ENCODE measurements at regions not wholly inside any gene's neighbourhood (a gene's known extent, or its start where the extent isn't known, plus 50 kb on each side); places are given as distances from the start of the nearest gene placed in this dataset.

GRCh38 chr5:58255386-58255785 is 204.5 kb downstream of the PLK2 start:
- TF ChIP-seq CTCF (IDR thresholded peaks at IDR 0.05; ENCODE audit: insufficient read depth, low read depth, low read length) = no peak
- Histone ChIP-seq H3K27me3 (ENCODE audit: insufficient read depth, low read length) (no peaks in the 10 kb centered on the region), H3K4me2 (ENCODE audit: low read length) (no peak overlapping the region), H3K4me1 (ENCODE audit: insufficient read depth, low read length) (peaks cover 15% of the 10 kb centered on the region), H3K4me3 (ENCODE audit: insufficient read depth, low read depth, low read length) (no peak overlapping the region), H3K9me3 (ENCODE audit: insufficient read depth, low read depth, low read length) (no peaks in the 10 kb centered on the region), H3K27ac (ENCODE audit: low read depth, low read length) (no peak overlapping the region), H3K36me3 (ENCODE audit: insufficient read depth, low read length) (no peaks in the 10 kb centered on the region), H3K79me2 (ENCODE audit: insufficient read depth, low read length) (no peaks in the 10 kb centered on the region), H4K20me1 (ENCODE audit: insufficient read depth, low read length) (no peaks in the 10 kb centered on the region), H2AFZ (ENCODE audit: low read depth, low read length) (no peak overlapping the region), H3K9ac (ENCODE audit: low read length) (no peak overlapping the region)
- FAIRE-seq (no peak), DNase-seq (ENCODE audit: low read depth) (no peak)
- Mint-ChIP-seq H3K27ac (ENCODE audit: unreplicated experiment) (no peak overlapping the region), H3K36me3 (ENCODE audit: low read depth, unreplicated experiment) (no peaks in the 10 kb centered on the region), H3K9me3 (ENCODE audit: unreplicated experiment) (no peaks in the 10 kb centered on the region), H3K4me1 (ENCODE audit: low read depth, unreplicated experiment) (peaks cover 20% of the 10 kb centered on the region), H3K27me3 (ENCODE audit: low read depth, unreplicated experiment) (no peaks in the 10 kb centered on the region), H3K4me3 (ENCODE audit: unreplicated experiment) (no peak overlapping the region)

GRCh38 chr5:58248221-58248620 is 211.7 kb downstream of the PLK2 start:
- H3K4me3 Mint-ChIP-seq (ENCODE audit: unreplicated experiment) = no peak overlapping the region
- no peak for DNase-seq (ENCODE audit: low read depth)
- Histone ChIP-seq H3K4me1 (ENCODE audit: insufficient read depth, low read length) (peaks cover 5% of the 10 kb centered on the region), H3K79me2 (ENCODE audit: insufficient read depth, low read length) (no peaks in the 10 kb centered on the region), H3K36me3 (ENCODE audit: insufficient read depth, low read length) (no peaks in the 10 kb centered on the region), H3K9me3 (ENCODE audit: insufficient read depth, low read depth, low read length) (no peaks in the 10 kb centered on the region), H3K27ac (ENCODE audit: low read depth, low read length) (no peak overlapping the region), H3K9ac (ENCODE audit: low read length) (no peak overlapping the region), H3K27me3 (ENCODE audit: insufficient read depth, low read length) (no peaks in the 10 kb centered on the region), H2AFZ (ENCODE audit: low read depth, low read length) (no peak overlapping the region), H4K20me1 (ENCODE audit: insufficient read depth, low read length) (no peaks in the 10 kb centered on the region), H3K4me2 (ENCODE audit: low read length) (no peak overlapping the region), H3K4me3 (ENCODE audit: insufficient read depth, low read depth, low read length) (no peak overlapping the region)
- H3K36me3 Mint-ChIP-seq (ENCODE audit: low read depth, unreplicated experiment) = no peaks in the 10 kb centered on the region
- no peaks in the 10 kb centered on the region for H3K9me3 Mint-ChIP-seq (ENCODE audit: unreplicated experiment)
- no peak overlapping the region for H3K27ac Mint-ChIP-seq (ENCODE audit: unreplicated experiment)
- FAIRE-seq = peak; percentile 45
- H3K27me3 Mint-ChIP-seq (ENCODE audit: low read depth, unreplicated experiment) = no peaks in the 10 kb centered on the region
- H3K4me1 Mint-ChIP-seq (ENCODE audit: low read depth, unreplicated experiment) = peaks cover 28% of the 10 kb centered on the region
- TF ChIP-seq EZH2 (IDR thresholded peaks at IDR 0.05; ENCODE audit: insufficient read depth, low read length) (no peak), CTCF (IDR thresholded peaks at IDR 0.05; ENCODE audit: insufficient read depth, low read depth, low read length) (no peak)

GRCh38 chr5:58246461-58246944 is 213.4 kb downstream of the PLK2 start:
- Mint-ChIP-seq H3K4me1 (ENCODE audit: low read depth, unreplicated experiment) (peaks cover 32% of the 10 kb centered on the region), H3K4me3 (ENCODE audit: unreplicated experiment) (no peak overlapping the region), H3K9me3 (ENCODE audit: unreplicated experiment) (no peaks in the 10 kb centered on the region), H3K27me3 (ENCODE audit: low read depth, unreplicated experiment) (no peaks in the 10 kb centered on the region), H3K27ac (ENCODE audit: unreplicated experiment) (peak overlapping the region; percentile 37), H3K36me3 (ENCODE audit: low read depth, unreplicated experiment) (no peaks in the 10 kb centered on the region)
- Histone ChIP-seq H3K9me3 (ENCODE audit: insufficient read depth, low read depth, low read length) (no peaks in the 10 kb centered on the region), H3K36me3 (ENCODE audit: insufficient read depth, low read length) (no peaks in the 10 kb centered on the region), H4K20me1 (ENCODE audit: insufficient read depth, low read length) (no peaks in the 10 kb centered on the region), H3K4me2 (ENCODE audit: low read length) (no peak overlapping the region), H3K4me1 (ENCODE audit: insufficient read depth, low read length) (peaks cover 10% of the 10 kb centered on the region), H3K27me3 (ENCODE audit: insufficient read depth, low read length) (no peaks in the 10 kb centered on the region), H3K4me3 (ENCODE audit: insufficient read depth, low read depth, low read length) (no peak overlapping the region), H2AFZ (ENCODE audit: low read depth, low read length) (peak overlapping the region; percentile 54), H3K79me2 (ENCODE audit: insufficient read depth, low read length) (no peaks in the 10 kb centered on the region), H3K27ac (ENCODE audit: low read depth, low read length) (no peak overlapping the region), H3K9ac (ENCODE audit: low read length) (no peak overlapping the region)
- FAIRE-seq = no peak
- no peak for DNase-seq (ENCODE audit: low read depth)
- TF ChIP-seq EZH2 (IDR thresholded peaks at IDR 0.05; ENCODE audit: insufficient read depth, low read length) (no peak), CTCF (IDR thresholded peaks at IDR 0.05; ENCODE audit: insufficient read depth, low read depth, low read length) (no peak)
